BE2C (cell line): ENCODE measurements at regions not wholly inside any gene's neighbourhood (a gene's known extent, or its start where the extent isn't known, plus 50 kb on each side); places are given as distances from the start of the nearest gene placed in this dataset.
A peak's percentile ranks its signal among the peaks of the same experiment; 100 is the strongest.

Experiments
- DNase-seq: peaks from one replicate; pipeline ENCODE4 v3.0.0-alpha.2; 2020
- H3K27me3 ChIP-seq: fragments of 250-450 bp; sonication (Bioruptor Pico); 2 replicates; pipeline ENCODE4 v1.5.1; 2020; ENCODE audit warnings: mild to moderate bottlenecking
- H3K36me3 ChIP-seq: fragments of 250-450 bp; sonication (Bioruptor Pico); 2 replicates; pipeline ENCODE4 v1.5.1; 2020; ENCODE audit warnings: mild to moderate bottlenecking
- H3K4me1 ChIP-seq: fragments of 250-450 bp; sonication (Bioruptor Pico); 2 replicates; pipeline ENCODE4 v1.5.1; 2020
- H3K4me3 ChIP-seq: 2 replicates; pipeline ENCODE4 v1.5.1; 2011; ENCODE audit warnings: low read depth, low read length
- H3K9me3 ChIP-seq: fragments of 250-450 bp; sonication (Bioruptor Pico); 2 replicates; pipeline ENCODE4 v1.5.1; 2020
- TF ChIP-seq, protein P1 (sequence below): IDR thresholded peaks from 2 replicates; pipeline ENCODE4 v1.5.1; 2012; ENCODE audit warnings: mild to moderate bottlenecking, low read depth, low read length

GRCh38 chr3:102699104-102699818, 264.4 kb downstream of the ZPLD1 start:
- H3K36me3 ChIP-seq = no peaks in the 10 kb centered on the region
- TF ChIP-seq, protein P1, sequence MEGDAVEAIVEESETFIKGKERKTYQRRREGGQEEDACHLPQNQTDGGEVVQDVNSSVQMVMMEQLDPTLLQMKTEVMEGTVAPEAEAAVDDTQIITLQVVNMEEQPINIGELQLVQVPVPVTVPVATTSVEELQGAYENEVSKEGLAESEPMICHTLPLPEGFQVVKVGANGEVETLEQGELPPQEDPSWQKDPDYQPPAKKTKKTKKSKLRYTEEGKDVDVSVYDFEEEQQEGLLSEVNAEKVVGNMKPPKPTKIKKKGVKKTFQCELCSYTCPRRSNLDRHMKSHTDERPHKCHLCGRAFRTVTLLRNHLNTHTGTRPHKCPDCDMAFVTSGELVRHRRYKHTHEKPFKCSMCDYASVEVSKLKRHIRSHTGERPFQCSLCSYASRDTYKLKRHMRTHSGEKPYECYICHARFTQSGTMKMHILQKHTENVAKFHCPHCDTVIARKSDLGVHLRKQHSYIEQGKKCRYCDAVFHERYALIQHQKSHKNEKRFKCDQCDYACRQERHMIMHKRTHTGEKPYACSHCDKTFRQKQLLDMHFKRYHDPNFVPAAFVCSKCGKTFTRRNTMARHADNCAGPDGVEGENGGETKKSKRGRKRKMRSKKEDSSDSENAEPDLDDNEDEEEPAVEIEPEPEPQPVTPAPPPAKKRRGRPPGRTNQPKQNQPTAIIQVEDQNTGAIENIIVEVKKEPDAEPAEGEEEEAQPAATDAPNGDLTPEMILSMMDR = no peak

GRCh38 chr3:102699819-102700140, 265.0 kb downstream of the ZPLD1 start:
- TF ChIP-seq, protein P1 = no peak
- no peak for DNase-seq
- Histone ChIP-seq H3K4me3 (no peak overlapping the region), H3K9me3 (no peaks in the 10 kb centered on the region), H3K4me1 (no peaks in the 10 kb centered on the region), H3K27me3 (no peaks in the 10 kb centered on the region), H3K36me3 (no peaks in the 10 kb centered on the region)

More at GRCh38 chr3:102699104-102699818, 264.4 kb downstream of the ZPLD1 start:
- H3K27me3 ChIP-seq = no peaks in the 10 kb centered on the region
- H3K4me1 ChIP-seq = no peaks in the 10 kb centered on the region
- no peak for DNase-seq
- no peaks in the 10 kb centered on the region for H3K9me3 ChIP-seq
- H3K4me3 ChIP-seq = no peak overlapping the region

DNA sequence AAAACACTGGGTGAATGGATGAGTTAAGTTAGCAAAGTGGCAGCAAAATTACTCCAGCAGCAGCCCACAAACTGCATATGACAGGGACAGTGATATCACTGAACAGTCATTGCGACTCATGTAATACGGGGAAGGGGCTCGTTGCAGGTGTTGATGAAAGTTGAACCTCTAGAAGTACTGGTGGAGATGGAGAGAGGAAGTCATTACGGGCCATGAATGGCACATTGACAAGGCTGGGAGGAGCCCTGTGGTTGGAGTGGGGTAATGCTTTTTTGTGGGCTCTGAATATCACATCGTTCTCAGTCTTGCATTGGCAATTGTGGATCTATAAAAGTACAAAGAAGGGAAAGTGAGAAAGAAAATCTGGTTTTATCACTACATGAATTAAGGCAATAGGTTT, 278.1 kb downstream of the ZPLD1 start:
- peaks cover 23% of the 10 kb centered on the region for H3K4me1 ChIP-seq
- DNase-seq = no peak
- TF ChIP-seq, protein P1 = no peak

GRCh38 chr3:102714567-102714966, 279.8 kb downstream of the ZPLD1 start:
- Histone ChIP-seq H3K27me3 (no peaks in the 10 kb centered on the region), H3K9me3 (no peaks in the 10 kb centered on the region), H3K36me3 (no peaks in the 10 kb centered on the region), H3K4me1 (peaks cover 23% of the 10 kb centered on the region), H3K4me3 (no peak overlapping the region)
- TF ChIP-seq, protein P1 = no peak
- peak; percentile 35 for DNase-seq

More for the DNA sequence above, 278.1 kb downstream of the ZPLD1 start:
- Histone ChIP-seq H3K4me3 (no peak overlapping the region), H3K36me3 (no peaks in the 10 kb centered on the region), H3K9me3 (no peaks in the 10 kb centered on the region), H3K27me3 (no peaks in the 10 kb centered on the region)

GRCh38 chr3:102715030-102715697, 280.3 kb downstream of the ZPLD1 start:
- Histone ChIP-seq H3K9me3 (no peaks in the 10 kb centered on the region), H3K27me3 (no peaks in the 10 kb centered on the region), H3K36me3 (no peaks in the 10 kb centered on the region), H3K4me1 (peaks cover 23% of the 10 kb centered on the region), H3K4me3 (0 out of 2 replicates have a peak overlapping the region, but pooled peaks have one; percentile 10)
- TF ChIP-seq, protein P1 = no peak
- no peak for DNase-seq

- Histone ChIP-seq H3K9me3 (no peaks in the 10 kb centered on the region), H3K36me3 (no peaks in the 10 kb centered on the region), H3K4me1 (peaks cover 32% of the 10 kb centered on the region), H3K27me3 (no peaks in the 10 kb centered on the region), H3K4me3 (no peak overlapping the region)
- TF ChIP-seq, protein P1 = no peak
- DNase-seq = no peak
These were observed 283.8 kb downstream of the ZPLD1 start for GRCh38 chr3:102718651-102719050.
